AG10803 (cell line): ENCODE measurements at regions not wholly inside any gene's neighbourhood (a gene's known extent, or its start where the extent isn't known, plus 50 kb on each side); places are given as distances from the start of the nearest gene placed in this dataset.

ENCODE experiments used
- DNase-seq: peaks from one replicate; pipeline ENCODE4 v3.0.0; 2010; ENCODE audit warnings: low read depth
- H3K4me3 ChIP-seq: 2 replicates; pipeline ENCODE4 v1.5.1; 2011; ENCODE audit warnings: mild to moderate bottlenecking, low read length, control low read depth
- TF ChIP-seq, protein P1 (sequence below): conservative IDR thresholded peaks from 2 replicates; pipeline ENCODE4 v1.5.1; 2011; ENCODE audit warnings: mild to moderate bottlenecking, low read length, control low read depth, inconsistent platforms

DNA sequence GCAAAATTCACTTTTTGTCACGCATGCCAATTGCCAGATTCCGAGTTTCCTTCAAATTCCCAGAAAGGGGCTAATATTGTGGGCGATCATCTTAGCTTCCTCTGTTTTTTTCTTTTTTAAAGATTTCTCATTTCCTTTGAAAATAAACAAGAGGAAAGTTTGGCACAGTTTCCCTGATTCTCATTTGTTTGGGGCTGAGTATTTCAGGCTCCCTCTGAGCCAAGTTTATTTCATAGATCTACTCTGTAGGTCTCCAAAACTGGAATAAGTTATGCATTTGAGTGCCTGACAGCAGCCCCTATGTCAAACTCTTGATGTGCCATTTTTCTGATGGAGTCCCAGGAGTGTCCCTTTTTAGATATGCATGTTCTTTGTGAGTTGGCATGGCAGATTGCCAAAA, 1297.2 kb upstream of the WWC1 start:
- DNase-seq: no peak
- TF ChIP-seq, protein P1, sequence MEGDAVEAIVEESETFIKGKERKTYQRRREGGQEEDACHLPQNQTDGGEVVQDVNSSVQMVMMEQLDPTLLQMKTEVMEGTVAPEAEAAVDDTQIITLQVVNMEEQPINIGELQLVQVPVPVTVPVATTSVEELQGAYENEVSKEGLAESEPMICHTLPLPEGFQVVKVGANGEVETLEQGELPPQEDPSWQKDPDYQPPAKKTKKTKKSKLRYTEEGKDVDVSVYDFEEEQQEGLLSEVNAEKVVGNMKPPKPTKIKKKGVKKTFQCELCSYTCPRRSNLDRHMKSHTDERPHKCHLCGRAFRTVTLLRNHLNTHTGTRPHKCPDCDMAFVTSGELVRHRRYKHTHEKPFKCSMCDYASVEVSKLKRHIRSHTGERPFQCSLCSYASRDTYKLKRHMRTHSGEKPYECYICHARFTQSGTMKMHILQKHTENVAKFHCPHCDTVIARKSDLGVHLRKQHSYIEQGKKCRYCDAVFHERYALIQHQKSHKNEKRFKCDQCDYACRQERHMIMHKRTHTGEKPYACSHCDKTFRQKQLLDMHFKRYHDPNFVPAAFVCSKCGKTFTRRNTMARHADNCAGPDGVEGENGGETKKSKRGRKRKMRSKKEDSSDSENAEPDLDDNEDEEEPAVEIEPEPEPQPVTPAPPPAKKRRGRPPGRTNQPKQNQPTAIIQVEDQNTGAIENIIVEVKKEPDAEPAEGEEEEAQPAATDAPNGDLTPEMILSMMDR: no peak

DNA sequence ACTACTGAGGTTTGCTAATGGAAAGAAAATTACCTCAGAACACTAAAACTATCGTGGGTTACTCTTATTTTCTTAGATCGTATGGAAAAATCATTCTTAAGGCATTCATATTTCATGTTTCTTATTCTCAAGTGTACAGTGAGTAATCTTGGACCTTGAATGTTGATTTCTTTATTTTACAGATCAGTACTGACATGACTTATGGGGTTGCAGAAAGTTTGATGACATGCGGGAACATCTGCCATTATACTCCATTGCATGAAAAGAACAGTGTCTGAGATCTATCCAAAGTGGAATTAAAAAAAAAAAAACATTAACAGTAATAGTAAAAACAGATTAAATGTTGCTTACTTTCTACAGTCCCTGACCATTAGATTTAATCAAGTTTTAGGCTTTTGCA, 1290.2 kb upstream of the WWC1 start:
- TF ChIP-seq, protein P1: no peak
- no peak for DNase-seq
- no peak overlapping the region for H3K4me3 ChIP-seq

More for the DNA sequence above, 1297.2 kb upstream of the WWC1 start:
- no peak overlapping the region for H3K4me3 ChIP-seq

DNA sequence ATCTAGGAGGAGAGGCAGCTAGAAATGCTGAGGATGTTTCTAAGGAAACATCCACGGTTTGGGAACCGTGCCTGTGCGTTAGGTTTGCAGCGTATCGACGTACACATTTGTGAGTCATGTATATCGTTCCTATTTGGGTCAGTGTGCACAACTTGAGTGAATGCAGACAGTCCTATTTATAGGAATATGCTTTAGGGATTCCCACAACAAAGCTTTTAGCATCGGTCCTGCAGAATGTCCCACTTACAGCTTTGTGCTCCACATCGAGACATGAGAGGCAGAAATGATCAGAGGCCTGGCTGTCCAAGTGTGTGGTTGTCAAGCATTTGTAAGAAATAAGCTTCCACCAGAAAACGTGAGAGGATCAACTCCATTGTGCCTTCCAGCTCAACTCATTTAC, 1282.7 kb upstream of the WWC1 start:
- TF ChIP-seq, protein P1: no peak
- no peak for DNase-seq
- no peak overlapping the region for H3K4me3 ChIP-seq

DNA sequence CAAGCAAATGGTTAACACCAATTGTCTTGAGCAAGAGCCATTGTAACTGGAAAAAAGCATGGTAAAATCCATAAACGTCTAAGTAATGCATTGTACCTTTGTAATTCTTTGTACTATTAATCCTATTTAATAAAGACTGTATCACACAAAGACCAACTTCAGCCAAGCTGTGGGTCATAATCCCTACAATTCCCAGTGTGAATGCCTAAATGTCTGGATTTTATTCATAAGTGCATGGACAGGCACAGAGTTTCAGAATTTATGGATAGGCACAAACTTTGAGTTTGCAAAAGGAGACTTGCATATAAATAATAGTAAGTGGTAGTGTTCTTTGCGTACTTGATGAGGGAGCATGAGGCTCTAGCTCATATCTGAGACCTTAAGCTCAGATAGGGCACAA, 1280.2 kb upstream of the WWC1 start:
- H3K4me3 ChIP-seq: no peak overlapping the region
- TF ChIP-seq, protein P1: no peak
- no peak for DNase-seq

DNA sequence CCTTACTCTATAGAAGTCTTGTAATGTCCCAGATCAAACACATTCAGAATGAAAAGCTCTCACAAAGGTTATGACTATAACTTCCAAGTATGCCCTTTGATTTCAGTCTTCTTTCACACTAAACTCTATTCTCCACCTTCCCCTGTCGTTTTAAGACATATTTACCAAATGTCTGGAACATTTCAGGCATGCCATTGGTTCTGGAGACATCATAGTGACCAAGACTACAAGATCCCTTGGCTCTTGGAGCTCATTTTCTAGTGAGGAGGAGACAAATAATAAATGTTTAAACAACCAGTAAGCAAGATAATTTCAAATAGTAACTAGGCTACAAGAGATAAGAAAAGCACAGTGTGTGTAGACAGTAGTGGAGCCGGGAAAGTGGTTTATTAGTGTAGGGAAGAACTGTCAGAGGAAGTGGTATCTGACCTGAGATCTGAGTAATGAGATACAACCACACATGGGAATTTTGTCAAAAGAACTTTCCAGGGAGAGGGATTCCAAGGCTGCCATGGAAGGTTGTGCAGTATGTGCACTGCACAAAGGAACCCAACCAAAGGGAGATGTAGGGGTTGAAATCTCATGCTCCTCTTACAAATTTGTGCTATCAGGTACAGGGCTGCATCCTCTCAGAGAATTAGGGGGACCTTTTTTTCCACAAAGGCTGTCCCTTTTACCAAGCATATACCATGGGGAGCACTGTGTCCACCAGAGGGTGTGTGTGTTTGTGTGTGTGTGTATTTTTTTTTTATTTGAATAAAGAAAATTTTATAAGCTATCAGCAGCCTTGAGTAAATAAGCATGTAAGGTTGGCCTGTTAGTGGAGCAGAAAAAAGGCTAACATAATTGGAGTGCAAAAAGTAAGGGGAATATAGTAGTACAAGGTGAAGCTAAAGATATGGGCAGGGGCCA, 1279.1 kb upstream of the WWC1 start:
- no peak overlapping the region for H3K4me3 ChIP-seq
- TF ChIP-seq, protein P1: no peak
- DNase-seq: no peak

DNA sequence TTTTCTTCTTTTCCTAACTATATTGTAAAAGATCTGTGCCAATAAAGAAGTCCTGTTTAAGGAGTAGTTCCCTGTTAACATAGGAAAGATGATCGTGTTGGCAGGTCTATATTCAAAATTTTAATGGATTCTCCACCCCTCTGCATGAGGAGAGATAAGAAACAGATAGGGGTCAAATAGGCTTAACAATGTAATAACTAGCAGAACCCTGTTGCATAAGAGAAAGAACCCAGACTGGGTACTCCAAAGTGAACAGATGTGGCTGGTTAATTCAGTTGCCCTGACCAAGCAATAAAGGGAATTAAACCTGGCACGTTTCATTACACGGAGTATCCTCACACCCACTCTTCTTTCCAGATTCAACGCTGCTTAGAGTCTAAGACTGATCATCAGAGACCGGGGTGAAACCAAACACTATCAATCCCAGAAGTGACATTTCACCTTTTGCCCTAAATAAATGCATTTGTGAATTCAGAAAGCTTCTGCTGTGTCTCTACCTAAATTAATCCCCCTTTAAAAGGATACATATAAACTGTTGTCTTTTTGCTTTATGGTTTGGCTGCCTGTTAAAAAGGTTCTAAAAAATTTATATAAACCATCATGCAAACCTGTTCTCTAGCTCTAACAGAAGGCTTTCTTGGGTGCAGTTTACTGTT, 1276.9 kb upstream of the WWC1 start:
- H3K4me3 ChIP-seq: no peak overlapping the region
- TF ChIP-seq, protein P1: no peak
- no peak for DNase-seq

DNA sequence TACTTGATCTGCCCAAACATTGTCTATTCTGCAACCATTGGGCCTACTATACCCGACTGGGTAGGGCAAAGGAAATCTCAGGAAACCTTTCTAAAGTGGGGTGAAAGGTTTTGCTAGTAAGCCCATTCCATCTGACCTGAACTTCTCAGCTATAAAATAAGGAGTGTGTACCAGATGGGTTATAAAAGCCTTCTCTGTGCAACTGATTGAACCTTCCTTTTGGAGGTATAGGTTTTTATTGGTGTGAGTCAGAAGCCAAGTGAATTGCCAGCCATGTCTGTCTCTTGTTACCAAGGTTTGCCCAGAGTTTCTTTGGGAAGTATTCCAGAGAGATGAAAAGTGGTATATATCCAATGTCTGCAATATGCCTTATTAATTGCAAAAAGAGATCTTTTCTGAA, 1271.0 kb upstream of the WWC1 start:
- DNase-seq: no peak
- TF ChIP-seq, protein P1: no peak
- H3K4me3 ChIP-seq: no peak overlapping the region
